ENCODE measurements at regions not wholly inside any gene's neighbourhood (a gene's known extent, or its start where the extent isn't known, plus 50 kb on each side); places are given as distances from the start of the nearest gene placed in this dataset.
"Not testable (repeated sequence)": the region's sequence is repeated elsewhere in the genome, so short reads cannot be mapped to it uniquely, and the experiment has no call there.

GRCh38 chr17:63091909-63092308 lies 125.9 kb downstream of the TANC2 start:
- not testable (repeated sequence) for TF ChIP-seq EZH2 (IDR thresholded peaks at IDR 0.05); POLR2AphosphoS5 (IDR thresholded peaks at IDR 0.05; ENCODE audit: borderline replicate concordance, low read depth, low read length); FOXP2 (optimal IDR thresholded peaks at IDR 0.05; ENCODE audit: control extremely low read depth, extremely low read length, insufficient read depth)
